Stromal cell of bone marrow (primary cell): ENCODE measurements at regions not wholly inside any gene's neighbourhood (a gene's known extent, or its start where the extent isn't known, plus 50 kb on each side); places are given as distances from the start of the nearest gene placed in this dataset.

Experiments used
- DNase-seq: peaks from one replicate; pipeline ENCODE4 v3.0.0-alpha.2; 2012; ENCODE audit warnings: low read depth

DNA sequence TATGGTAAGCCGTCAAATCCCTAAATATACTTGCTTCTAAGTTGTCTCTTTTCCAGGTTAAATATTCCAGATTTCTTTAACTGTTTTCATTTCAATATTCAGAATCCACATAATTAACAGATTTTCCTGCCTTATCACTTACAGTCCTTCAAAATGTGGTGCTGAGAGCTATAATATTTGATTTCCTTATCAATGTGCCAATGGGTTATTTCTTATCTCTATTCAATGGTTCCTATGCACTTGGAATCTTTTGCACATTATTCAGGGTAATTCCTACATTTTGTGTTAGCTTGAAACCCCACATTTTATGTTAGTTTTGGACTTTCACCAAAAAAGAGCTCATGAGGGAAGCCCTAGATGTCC lies 173.5 kb downstream of the ZFP36L2 start:
- DNase-seq: no peak

DNA sequence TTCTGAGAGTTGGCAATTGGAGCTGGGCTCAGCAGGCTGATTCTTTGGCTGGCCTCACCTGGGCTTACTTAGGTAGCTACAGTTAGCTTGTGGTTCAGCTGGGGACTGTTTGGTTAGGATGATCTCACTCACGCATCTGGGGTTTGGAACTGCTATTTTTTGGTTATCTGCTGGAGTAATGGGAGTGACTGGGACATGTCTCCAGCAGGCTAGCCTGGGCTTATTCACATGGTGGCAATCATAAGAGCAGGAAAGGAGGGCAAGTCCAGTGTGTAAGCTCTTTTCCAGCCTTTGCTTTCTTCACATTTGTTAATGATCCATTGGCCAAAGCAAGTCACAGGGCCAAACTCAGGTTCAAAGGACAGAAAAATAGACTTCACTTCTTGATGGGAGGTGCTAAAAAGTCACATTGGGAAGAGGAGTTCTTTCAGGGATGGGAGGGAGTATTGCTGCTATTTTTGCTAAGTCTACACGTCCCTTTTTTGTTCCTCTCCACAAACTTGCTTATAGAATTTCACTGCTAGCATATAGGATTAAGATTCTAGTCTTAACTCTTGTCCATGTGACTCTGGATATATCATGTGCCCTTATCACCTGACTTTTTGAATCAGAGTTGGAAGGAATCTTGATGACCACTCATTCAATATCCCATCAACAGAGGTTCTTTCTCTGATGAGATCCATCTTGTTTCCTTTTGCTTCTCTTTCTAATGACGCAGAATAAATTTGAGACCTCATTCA lies 174.0 kb downstream of the ZFP36L2 start:
- DNase-seq: no peak

DNA sequence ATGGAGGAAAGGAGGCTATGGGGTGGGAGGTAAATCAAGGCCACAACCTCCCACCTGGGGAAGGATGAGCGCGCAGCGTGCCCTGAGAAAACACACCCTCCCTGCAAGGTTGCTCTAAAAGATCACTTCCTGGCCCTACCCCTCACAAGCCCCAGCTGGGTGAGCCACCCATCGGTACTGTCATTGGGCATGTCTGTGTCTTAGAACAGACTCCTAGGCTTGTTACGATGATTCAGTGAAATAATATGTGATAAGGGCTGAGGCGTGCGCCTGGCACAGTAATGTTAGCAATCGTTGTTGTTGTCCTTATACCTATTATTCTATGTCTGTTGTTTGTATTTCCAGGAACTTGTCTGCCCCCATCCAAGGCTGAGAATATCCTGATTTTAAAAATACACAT lies 175.1 kb downstream of the ZFP36L2 start:
- no peak for DNase-seq

DNA sequence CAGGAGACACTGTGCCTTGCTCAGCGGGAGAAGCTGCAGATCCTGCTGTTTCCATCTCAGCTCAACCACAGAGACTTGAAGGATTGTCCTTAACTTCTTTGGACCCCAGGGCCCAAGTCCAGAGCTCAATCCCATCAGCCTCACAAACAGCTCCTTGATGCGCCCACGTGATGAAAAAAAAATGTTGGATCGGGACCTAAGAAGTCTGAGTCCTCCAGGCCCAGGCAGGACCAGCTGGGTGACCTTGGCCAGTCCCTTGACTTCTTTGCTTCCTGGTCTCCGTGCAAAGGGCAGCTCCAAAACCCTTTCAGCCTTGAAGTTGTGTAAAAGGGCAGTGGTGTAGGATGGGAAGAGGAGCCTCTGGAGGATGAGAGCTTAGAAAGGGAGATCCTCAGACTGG lies 175.5 kb downstream of the ZFP36L2 start:
- no peak for DNase-seq

- DNase-seq: no peak
These were observed 176.3 kb downstream of the ZFP36L2 start for GRCh38 chr2:43049836-43050801.

DNA sequence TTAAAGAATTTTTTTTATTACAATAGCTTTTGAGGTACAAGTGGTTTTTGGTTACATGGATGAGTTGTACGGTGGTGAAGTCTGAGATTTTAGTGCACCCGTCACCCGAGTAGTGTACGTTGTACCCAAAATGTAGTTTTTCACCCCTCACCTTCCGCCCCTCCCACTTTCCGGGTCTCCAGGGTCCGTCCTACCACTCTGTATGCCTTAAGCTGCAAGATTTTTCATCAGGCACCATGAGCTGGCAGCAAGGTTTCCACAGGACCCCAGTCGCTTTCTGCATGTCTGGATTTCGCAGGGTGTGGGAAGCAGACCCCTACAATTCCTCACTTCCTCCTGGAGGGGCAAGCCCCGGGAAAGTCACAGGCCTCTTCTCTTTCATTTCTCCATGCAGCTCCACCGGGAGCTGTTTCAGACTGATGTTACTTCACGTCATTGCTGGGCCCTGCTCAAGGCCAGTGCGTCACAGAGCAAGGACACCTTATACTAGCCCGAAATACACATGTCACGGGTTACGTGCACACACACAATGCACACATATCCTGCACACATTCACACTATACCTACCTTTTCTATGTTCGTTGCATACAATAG lies 179.1 kb downstream of the ZFP36L2 start:
- DNase-seq: no peak

GRCh38 chr2:43045866-43046265 lies 180.5 kb downstream of the ZFP36L2 start:
- no peak for DNase-seq

DNA sequence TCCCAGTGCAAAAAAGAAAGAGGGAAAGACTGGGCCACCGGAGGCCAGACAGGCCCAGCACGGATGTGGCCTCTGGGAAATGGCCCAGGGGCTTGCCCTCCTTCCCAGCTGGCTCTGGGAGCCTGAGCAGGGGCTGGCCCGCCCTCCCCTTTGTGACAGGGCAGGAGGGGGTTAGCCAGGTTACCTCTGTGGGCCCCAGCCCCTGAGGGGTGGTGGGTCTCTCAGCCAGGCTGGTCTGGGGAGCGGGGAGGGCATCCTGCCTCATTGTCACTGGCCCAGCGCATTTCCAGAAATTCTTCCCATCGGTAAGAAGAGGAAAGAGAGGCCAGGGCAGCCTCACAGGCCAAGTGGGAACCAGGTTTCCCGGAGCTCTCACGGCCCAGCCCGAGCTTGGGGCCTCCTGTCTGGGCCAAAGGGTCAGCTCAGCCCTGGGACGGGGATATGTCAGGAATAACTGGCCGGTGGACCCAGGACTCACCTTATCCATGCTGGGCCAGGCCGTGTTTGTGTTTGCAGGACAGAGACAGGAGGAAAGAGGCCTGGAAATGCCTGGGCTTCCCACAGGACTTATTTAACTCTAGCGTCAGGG lies 182.2 kb downstream of the ZFP36L2 start:
- DNase-seq: no peak

DNA sequence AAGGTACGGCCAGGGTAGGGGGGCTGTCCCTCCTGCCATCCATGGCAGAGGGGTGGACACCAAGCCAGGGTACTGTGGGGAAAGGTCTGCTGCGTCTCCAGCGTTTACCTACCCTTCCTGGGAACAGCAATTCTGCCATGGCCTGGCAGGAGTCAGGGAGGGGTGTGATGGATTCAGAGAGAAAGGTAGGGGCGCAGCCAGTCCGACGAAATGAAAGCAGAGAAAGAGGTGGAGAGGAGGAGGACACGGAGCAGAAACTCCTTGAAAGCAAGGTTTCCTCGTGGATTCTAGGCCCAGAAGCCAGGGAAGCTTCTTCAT lies 182.9 kb downstream of the ZFP36L2 start:
- DNase-seq: no peak

DNA sequence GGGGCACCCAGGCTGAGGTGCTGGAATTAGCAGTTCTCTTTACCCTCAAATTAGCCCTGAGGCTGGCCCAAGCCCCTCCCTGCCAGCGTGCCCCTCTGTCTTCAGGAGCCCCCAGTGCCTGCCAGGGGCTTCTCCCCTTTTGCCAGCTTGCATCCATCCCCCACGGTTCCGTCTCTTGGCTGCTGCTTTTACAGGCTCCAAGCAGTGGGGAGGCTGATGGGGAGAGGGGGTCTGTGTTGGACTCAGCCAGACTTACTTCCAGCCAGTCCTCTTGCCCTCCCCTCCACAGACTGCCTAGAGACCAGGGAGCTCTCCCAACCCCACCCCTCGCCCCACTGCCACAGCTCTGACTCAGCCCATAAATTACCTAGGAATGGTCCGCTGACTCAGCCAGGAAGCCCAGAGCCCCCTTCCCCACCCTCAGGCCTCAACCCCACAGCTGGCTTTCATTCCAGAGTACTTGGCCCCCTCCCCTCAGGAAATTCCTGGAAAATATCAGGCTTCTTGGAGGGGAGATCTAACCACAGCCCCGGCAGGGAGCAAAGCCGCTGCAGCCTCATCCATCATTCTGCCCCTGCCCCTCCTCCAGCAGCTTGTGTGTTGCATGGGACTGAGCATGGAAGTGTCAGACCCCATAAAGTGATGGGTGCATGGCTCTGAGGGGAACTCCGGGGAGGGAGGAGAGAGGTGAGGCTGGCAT lies 184.6 kb downstream of the ZFP36L2 start:
- peak; percentile 76 for DNase-seq

DNA sequence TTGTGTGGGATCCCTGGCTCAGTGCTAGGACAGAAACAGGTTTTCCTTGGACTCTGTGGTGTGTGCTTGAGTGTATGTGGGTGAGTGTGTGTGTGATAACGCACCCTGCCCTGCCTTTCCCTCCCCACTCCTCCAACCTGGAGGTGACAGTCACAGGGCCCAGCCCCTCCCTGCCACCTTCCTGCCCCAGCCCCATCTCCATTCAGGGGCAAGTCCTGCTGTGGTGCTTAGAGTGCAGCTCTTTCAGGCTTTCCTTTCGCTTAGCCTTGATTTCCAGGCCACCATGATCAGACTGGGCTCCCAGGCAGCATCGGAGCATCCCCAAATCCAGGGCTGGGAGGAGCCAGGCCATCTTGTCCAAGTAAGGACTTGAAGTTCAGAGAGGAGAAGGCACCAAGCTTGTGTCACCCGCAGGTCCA lies 185.2 kb downstream of the ZFP36L2 start:
- DNase-seq: no peak

GRCh38 chr2:43040084-43040854 lies 186.1 kb downstream of the ZFP36L2 start:
- DNase-seq: no peak

DNA sequence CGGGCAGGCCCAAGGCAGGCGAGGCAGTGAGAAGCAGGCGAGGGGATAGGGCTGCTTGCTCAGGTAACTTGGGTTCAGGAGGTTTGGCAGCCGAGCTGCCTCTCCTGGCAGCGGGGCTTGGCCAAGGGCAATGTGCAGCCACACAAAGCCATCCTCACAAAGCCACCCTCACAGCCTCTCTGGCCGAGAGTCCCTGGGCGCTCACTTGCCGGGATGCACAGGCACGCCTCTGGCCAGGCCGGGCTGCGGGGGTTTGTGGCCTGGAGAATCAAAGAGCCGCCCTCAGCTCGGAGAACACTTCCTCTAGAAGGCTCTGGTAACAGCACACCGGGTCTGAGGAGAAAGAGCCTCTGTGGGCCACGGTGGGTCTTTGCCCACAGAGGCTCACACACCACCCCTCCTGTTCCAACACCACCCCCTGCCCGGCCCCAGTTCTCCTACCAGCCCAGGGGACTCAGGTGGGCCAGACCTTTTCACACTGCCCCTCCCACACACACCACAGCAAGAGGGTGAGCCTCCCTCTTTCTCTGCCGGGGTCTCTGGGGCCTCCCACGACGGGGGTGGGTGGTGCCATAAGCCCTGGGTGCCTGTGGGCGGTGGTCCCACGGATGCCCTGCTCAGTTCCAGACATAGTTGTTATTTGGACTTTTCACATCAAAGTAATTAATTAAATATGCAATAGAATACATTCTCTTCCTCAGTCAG lies 186.9 kb downstream of the ZFP36L2 start:
- no peak for DNase-seq

GRCh38 chr2:43038696-43039094 lies 187.7 kb downstream of the ZFP36L2 start:
- DNase-seq: no peak

DNA sequence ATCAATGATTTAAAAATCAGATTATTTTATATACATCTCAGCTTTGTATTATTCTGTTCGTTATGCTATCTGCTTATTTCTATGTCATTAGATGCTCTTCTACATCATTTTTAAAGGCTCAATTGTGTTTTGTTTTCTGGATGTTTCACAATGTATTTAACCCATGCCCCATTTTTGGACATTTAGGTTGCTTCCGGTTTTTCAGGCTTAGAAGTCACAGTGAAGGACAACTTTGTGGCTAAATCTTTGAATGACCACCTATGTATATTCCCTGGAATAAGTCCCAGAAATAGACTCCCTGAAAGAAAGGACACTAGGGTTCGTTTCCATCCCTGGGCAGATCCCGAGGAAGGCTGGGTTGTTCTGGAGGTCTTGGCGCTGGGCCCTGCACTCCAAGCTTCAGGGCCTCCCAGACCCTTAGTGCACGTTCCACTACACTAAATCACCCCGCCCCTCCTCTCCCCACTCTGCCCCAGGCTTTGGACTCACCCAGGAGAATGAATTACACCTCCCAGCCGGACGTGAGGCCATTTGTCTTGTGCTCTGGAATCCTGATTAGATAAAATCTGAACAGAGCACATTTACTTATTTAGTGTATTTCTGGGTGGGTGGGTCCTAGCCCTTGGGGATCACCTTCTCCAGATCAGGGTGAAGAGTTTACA lies 188.2 kb downstream of the ZFP36L2 start:
- no peak for DNase-seq

DNA sequence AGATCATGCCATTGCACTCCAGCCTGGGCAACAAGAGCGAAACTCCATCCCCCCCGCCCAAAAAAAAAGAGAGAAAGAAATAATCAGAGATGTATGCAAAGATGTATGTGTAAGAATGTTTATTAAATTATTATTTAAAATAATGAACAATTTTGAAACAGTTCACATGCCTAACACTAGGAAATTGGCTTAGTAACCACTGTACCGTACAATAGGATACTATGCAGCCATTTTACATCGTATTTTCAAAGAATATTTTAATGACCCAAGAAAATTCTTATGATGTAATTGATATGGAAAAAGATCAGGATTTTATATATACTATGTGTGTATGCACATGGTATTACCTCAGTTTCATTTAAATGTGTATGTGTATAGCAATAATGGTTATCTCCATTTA lies 190.5 kb downstream of the ZFP36L2 start:
- DNase-seq: no peak

DNA sequence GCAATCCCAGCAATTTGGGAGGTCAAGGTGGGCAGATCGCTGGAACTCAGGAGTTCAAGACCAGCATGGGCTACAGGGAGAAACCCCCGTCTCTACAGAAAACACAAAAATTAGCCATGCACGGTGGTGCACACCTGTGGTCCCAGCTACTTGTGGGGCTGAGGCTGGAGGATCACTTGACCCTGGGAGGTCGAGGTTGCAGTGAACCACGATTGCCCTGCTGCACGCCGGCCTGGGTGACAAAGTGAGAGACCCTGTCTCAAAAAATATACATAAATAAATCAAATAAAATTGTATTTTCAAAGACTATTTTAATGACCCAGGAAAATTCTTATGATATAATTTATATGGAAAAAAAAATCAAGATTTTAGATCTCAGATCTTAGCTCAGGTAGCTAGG lies 191.5 kb downstream of the ZFP36L2 start:
- DNase-seq: no peak

DNA sequence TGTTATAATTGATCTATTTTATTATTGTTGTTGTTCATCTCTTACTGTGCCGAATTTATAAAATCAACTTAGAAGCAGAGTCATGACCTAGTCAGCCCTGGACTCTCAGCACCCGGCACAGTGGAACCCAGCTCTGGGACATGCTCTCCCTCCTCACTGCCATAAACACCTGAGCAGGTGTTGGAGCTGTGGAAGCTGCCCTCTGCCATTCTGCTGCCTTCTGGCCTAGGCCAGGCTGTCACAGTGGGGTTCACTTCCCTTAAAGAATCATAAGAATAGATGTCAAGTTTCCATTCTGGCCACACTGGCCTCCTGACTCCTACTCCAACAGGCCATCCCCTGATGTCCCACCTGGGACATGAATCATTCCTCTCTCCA lies 192.2 kb downstream of the ZFP36L2 start:
- no peak for DNase-seq

DNA sequence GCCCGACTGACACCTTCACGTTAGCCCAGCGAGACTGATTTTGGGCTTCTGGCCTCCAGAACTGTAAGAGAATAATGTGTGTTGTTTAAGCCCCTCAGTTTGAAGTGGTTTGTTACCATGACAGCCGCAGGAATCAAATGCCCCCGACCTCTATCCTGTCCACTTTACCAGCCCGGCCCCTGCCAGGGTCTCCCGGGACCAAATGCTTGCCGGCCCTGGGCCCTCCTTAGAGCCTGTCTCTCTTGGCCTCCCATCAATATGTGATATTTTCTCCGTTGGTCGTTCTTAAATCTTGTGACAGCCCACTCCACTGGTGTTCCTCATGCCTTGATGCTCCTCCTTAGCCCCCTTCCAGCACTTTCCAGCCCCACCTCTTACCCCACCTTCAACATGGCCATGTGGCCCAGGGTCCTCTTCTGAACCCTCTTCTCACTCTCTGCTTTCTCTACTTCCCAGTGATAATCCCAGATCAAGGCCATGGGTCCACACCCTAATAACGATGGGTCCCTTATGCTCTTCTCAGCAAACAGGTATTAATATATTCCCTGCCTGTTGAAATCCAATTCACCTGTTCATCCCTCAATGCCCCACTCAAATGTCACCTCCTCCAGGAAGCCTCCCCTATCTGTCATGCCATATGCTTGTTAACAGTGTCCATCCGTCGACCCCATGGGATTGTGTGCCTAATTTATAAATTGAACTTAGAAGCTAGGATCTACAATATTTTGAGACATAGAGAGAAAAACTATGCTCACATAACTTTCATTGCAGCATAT lies 192.8 kb downstream of the ZFP36L2 start:
- no peak for DNase-seq

GRCh38 chr2:43033016-43033270 lies 193.5 kb downstream of the ZFP36L2 start:
- DNase-seq: no peak
